ENCODE measurements at regions not wholly inside any gene's neighbourhood (a gene's known extent, or its start where the extent isn't known, plus 50 kb on each side); places are given as distances from the start of the nearest gene placed in this dataset.
"Not testable (repeated sequence)": the region's sequence is repeated elsewhere in the genome, so short reads cannot be mapped to it uniquely, and the experiment has no call there.

DNA sequence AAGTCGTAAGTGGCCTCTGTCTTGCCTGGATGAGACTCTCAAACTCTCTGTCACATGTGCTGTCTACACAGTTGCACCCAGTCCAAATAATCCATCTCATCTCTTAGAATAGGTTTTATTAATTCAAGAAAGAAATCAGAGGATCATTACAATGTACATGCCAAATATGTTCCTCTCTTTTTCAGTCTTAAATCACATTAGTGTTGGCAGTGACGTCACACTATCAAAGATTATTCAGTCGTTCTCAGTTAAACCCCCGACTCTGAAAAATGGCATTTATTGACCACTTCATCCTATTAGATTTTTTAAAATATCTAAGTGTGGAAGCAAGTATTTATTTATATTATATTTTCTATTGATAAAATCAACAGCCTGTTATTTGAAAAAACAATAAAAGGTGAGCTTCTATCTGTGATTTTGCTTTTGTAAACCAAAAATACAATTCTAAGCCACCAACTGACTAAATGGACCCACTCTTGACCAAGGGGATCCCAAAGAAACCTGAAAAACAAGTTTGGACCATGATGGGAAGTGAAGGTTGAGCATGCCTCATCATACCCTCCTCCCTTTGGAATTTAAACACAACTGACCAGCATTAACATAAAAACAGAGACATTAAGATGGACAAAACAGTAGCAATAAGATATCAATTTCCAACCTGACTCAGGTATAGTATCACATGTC is 1894.4 kb upstream of the LRRTM1 start:
- Mint-ChIP-seq H3K4me3 (ENCODE audit: unreplicated experiment) (no peak overlapping the region), H3K9me3 (ENCODE audit: low read depth) (peaks cover 10% of the 10 kb centered on the region), H3K4me1 (ENCODE audit: low read depth) (no peaks in the 10 kb centered on the region), H3K27me3 (ENCODE audit: low read depth) (no peaks in the 10 kb centered on the region), H3K27ac (ENCODE audit: unreplicated experiment) (no peak overlapping the region), H3K36me3 (ENCODE audit: low read depth) (no peaks in the 10 kb centered on the region)
- DNase-seq (ENCODE audit: low spot score), result no peak
- TF ChIP-seq, protein P1, sequence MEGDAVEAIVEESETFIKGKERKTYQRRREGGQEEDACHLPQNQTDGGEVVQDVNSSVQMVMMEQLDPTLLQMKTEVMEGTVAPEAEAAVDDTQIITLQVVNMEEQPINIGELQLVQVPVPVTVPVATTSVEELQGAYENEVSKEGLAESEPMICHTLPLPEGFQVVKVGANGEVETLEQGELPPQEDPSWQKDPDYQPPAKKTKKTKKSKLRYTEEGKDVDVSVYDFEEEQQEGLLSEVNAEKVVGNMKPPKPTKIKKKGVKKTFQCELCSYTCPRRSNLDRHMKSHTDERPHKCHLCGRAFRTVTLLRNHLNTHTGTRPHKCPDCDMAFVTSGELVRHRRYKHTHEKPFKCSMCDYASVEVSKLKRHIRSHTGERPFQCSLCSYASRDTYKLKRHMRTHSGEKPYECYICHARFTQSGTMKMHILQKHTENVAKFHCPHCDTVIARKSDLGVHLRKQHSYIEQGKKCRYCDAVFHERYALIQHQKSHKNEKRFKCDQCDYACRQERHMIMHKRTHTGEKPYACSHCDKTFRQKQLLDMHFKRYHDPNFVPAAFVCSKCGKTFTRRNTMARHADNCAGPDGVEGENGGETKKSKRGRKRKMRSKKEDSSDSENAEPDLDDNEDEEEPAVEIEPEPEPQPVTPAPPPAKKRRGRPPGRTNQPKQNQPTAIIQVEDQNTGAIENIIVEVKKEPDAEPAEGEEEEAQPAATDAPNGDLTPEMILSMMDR (IDR thresholded peaks at IDR 0.05), result no peak

DNA sequence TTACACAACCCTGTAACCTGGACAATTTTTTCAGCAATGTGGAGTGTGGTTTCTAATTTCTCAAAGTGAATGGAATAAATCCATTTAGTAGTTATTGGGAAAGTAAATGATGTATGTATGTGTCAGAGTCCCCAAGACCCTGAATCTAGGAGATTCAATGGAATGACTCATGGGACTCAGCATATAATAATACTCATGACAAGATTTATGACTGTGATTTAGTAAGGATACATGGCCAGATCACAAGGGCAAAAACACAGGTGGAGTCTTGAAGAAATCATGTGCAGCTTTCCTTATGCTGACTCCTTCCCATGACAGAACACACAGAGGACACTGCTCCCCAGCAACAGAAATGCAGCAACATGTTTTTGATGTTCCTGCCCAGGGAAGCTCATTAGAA is 1877.7 kb upstream of the LRRTM1 start:
- TF ChIP-seq, protein P1 (IDR thresholded peaks at IDR 0.05), result no peak
- H3K36me3 Mint-ChIP-seq (ENCODE audit: low read depth), result no peaks in the 10 kb centered on the region
- no peak overlapping the region for H3K27ac Mint-ChIP-seq (ENCODE audit: unreplicated experiment)
- DNase-seq (ENCODE audit: low spot score), result no peak
- H3K4me3 Mint-ChIP-seq (ENCODE audit: unreplicated experiment), result no peak overlapping the region
- H3K27me3 Mint-ChIP-seq (ENCODE audit: low read depth), result no peaks in the 10 kb centered on the region
- H3K9me3 Mint-ChIP-seq (ENCODE audit: low read depth), result no peaks in the 10 kb centered on the region
- no peaks in the 10 kb centered on the region for H3K4me1 Mint-ChIP-seq (ENCODE audit: low read depth)

DNA sequence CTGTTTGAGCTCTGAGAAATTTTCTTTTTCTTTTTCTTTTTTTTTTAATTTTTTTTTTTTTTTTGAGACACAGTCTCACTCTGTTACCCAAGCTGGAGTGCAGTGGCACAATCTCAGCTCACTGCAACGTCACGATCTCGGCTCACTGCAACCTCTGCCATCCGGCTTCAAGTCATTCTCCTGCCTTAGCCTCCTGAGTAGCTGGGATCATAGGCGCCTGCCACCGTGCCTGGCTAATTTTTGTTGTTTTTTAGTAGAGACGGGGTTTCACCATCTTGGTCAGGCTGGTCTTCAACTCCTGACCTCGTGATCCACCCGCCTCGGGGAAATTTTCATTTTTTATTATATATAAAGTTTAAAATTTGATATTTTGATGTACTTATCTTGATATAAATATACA is 1870.7 kb upstream of the LRRTM1 start:
- H3K36me3 Mint-ChIP-seq (ENCODE audit: low read depth); H3K4me3 Mint-ChIP-seq (ENCODE audit: unreplicated experiment); H3K4me1 Mint-ChIP-seq (ENCODE audit: low read depth); H3K9me3 Mint-ChIP-seq (ENCODE audit: low read depth); H3K27me3 Mint-ChIP-seq (ENCODE audit: low read depth); DNase-seq (ENCODE audit: low spot score); H3K27ac Mint-ChIP-seq (ENCODE audit: unreplicated experiment): not testable (repeated sequence)

DNA sequence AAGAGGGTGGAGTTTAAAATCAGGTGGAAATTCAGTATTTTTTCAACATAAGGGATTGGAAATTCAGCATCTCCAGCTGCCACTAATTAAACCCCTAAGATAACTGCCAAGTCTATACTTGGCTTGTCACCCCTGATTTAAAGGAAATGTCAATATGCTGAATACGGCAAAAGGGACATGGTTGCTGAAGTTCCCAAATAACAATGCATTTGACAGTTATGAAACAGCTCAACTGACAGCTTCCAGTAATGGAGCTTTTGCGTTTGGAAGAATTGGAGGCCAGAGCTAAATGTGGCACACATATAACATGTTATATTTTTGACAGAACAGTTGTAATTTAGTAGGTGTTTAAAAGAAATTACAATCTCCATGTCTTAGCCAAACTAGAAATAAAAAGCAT is 1867.9 kb upstream of the LRRTM1 start:
- H3K4me3 Mint-ChIP-seq (ENCODE audit: unreplicated experiment), result no peak overlapping the region
- TF ChIP-seq, protein P1 (IDR thresholded peaks at IDR 0.05), result no peak
- no peaks in the 10 kb centered on the region for H3K36me3 Mint-ChIP-seq (ENCODE audit: low read depth)
- H3K27ac Mint-ChIP-seq (ENCODE audit: unreplicated experiment), result no peak overlapping the region
- H3K27me3 Mint-ChIP-seq (ENCODE audit: low read depth), result peaks cover 2% of the 10 kb centered on the region
- peaks cover 3% of the 10 kb centered on the region for H3K9me3 Mint-ChIP-seq (ENCODE audit: low read depth)
- H3K4me1 Mint-ChIP-seq (ENCODE audit: low read depth), result no peaks in the 10 kb centered on the region
- no peak for DNase-seq (ENCODE audit: low spot score)

DNA sequence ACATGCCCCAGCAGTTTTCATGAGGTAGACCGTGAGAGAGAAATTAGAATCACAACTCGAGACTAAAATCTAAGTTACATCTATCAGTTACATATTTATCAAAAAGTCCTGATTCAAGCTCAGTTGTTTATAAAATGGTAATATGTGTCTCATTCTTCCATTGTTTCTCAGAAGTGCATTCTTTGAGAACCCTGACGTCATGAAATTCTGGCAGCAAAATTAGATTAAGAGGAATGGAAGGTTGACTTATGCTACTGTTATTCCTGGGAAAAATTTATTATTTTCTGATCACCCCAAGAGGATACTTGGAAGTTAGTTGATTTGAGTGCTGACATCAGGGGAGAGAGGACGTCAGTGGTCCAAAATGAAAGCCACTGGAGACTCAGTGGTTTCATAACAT is 1864.8 kb upstream of the LRRTM1 start:
- H3K4me1 Mint-ChIP-seq (ENCODE audit: low read depth), result no peaks in the 10 kb centered on the region
- H3K4me3 Mint-ChIP-seq (ENCODE audit: unreplicated experiment), result no peak overlapping the region
- H3K27me3 Mint-ChIP-seq (ENCODE audit: low read depth), result peaks cover 2% of the 10 kb centered on the region
- TF ChIP-seq, protein P1 (IDR thresholded peaks at IDR 0.05), result no peak
- no peak for DNase-seq (ENCODE audit: low spot score)
- no peaks in the 10 kb centered on the region for H3K36me3 Mint-ChIP-seq (ENCODE audit: low read depth)
- no peak overlapping the region for H3K27ac Mint-ChIP-seq (ENCODE audit: unreplicated experiment)
- H3K9me3 Mint-ChIP-seq (ENCODE audit: low read depth), result peaks cover 3% of the 10 kb centered on the region

DNA sequence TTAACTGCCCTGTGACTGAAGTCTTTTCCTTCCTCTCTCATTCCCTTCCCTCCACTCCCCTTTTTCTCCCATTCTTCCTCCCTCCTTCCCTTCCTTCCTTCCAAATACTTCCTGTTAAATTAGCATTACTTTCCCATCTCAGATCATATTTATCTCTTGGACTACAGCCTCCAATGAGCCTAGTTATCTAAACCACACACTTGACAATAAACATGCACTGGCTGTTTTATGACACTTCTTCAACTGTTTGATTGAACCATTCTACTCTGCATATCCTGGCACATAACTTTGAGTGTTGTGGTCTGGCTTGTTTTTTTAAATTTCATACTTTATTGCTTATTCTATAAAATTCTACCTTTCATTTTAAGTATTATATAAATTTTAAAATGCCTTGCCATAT is 1860.8 kb upstream of the LRRTM1 start:
- no peaks in the 10 kb centered on the region for H3K4me1 Mint-ChIP-seq (ENCODE audit: low read depth)

More for the DNA sequence above, 1860.8 kb upstream of the LRRTM1 start:
- no peak overlapping the region for H3K27ac Mint-ChIP-seq (ENCODE audit: unreplicated experiment)
- no peak for DNase-seq (ENCODE audit: low spot score)
- H3K36me3 Mint-ChIP-seq (ENCODE audit: low read depth), result no peaks in the 10 kb centered on the region
- TF ChIP-seq, protein P1 (IDR thresholded peaks at IDR 0.05), result no peak
- peaks cover 2% of the 10 kb centered on the region for H3K27me3 Mint-ChIP-seq (ENCODE audit: low read depth)
- no peaks in the 10 kb centered on the region for H3K9me3 Mint-ChIP-seq (ENCODE audit: low read depth)
- no peak overlapping the region for H3K4me3 Mint-ChIP-seq (ENCODE audit: unreplicated experiment)

All from chondrocyte (in vitro differentiated cells).